Liver (tissue), 8 donors: ENCODE measurements at regions not wholly inside any gene's neighbourhood (a gene's known extent, or its start where the extent isn't known, plus 50 kb on each side); places are given as distances from the start of the nearest gene placed in this dataset.

Experiments
- DNase-seq: peaks from one replicate; pipeline ENCODE4 v3.0.0-alpha.2; 2017; ENCODE audit warnings: low spot score
- H3K27ac ChIP-seq, 2 donors: one replicate each; pipeline ENCODE4 v1.7.0; 2013; ENCODE audit warnings: inconsistent platforms in 2 of 2, low read length in 2 of 2, control low read depth in 1 of 2, low read depth in 1 of 2, mild to moderate bottlenecking in 1 of 2
- H3K27me3 ChIP-seq, 4 donors: one replicate each; pipeline versions ENCODE4 v1.6.1 to v1.7.0; 2013; ENCODE audit warnings: low read length in 3 of 4, inconsistent platforms in 1 of 4, mild to moderate bottlenecking in 1 of 4, moderate library complexity in 1 of 4; ENCODE audit not compliant: control insufficient read depth in 4 of 4, insufficient read depth in 4 of 4
- H3K36me3 ChIP-seq, 4 donors: one replicate each; pipeline versions ENCODE4 v1.6.1 to v1.7.0; 2013; ENCODE audit warnings: low read length in 3 of 4, mild to moderate bottlenecking in 3 of 4, low read depth in 1 of 4, moderate library complexity in 1 of 4; ENCODE audit not compliant: control insufficient read depth in 4 of 4, insufficient read depth in 3 of 4
- H3K4me1 ChIP-seq, 4 donors: one replicate each; pipeline versions ENCODE4 v1.6.1 to v1.7.0; 2013; ENCODE audit warnings: low read length in 3 of 4, mild to moderate bottlenecking in 3 of 4, moderate library complexity in 1 of 4; ENCODE audit not compliant: control insufficient read depth in 4 of 4, insufficient read depth in 4 of 4
- H3K4me3 ChIP-seq, 3 donors: one replicate each; pipeline versions ENCODE4 v1.6.1 to v1.7.0; 2013; ENCODE audit warnings: low read length in 3 of 3, control low read depth in 1 of 3, low read depth in 1 of 3, mild to moderate bottlenecking in 1 of 3
- H3K9ac ChIP-seq, 2 donors: one replicate each; pipeline ENCODE4 v1.7.0; 2013; ENCODE audit warnings: low read length in 2 of 2, mild to moderate bottlenecking in 2 of 2, moderate library complexity in 2 of 2, control low read depth in 1 of 2, low read depth in 1 of 2
- H3K9me3 ChIP-seq, 4 donors: one replicate each; pipeline versions ENCODE4 v1.6.1 to v1.7.0; 2013; ENCODE audit warnings: low read length in 3 of 4; ENCODE audit not compliant: control insufficient read depth in 4 of 4
- ATF3 ChIP-seq: IDR thresholded peaks from 2 replicates; pipeline ENCODE4 v1.6.1; 2016; ENCODE audit warnings: antibody characterized with exemption
- CTCF ChIP-seq: fragments of 150-350 bp; IDR thresholded peaks from 2 replicates; pipeline ENCODE4 v1.5.1; 2017; ENCODE audit warnings: improper control_type of control experiment, low read depth, low read length; ENCODE audit not compliant: missing input control
- EGR1 ChIP-seq, 2 donors: IDR thresholded peaks; 2 replicates each; pipeline ENCODE4 v1.6.1; 2016 to 2018; ENCODE audit warnings: antibody characterized with exemption in 2 of 2, low read depth in 2 of 2
- FOXA1 ChIP-seq: IDR thresholded peaks from 2 replicates; pipeline ENCODE4 v1.6.1; 2016; ENCODE audit warnings: antibody characterized with exemption
- FOXA2 ChIP-seq: IDR thresholded peaks from 2 replicates; pipeline ENCODE4 v1.6.1; 2016; ENCODE audit warnings: antibody characterized with exemption
- GABPA ChIP-seq, 2 donors: IDR thresholded peaks in 1 of 2; conservative IDR thresholded peaks in 1 of 2; 2 replicates each; pipeline ENCODE4 v1.6.1; 2016; ENCODE audit warnings: antibody characterized with exemption in 2 of 2, mild to moderate bottlenecking in 1 of 2, moderate library complexity in 1 of 2
- HNF4A ChIP-seq, 2 donors: conservative IDR thresholded peaks; 2 replicates each; pipeline ENCODE4 v1.6.1; 2016; ENCODE audit warnings: antibody characterized with exemption in 2 of 2, mild to moderate bottlenecking in 2 of 2
- HNF4G ChIP-seq: IDR thresholded peaks from 2 replicates; pipeline ENCODE4 v1.6.1; 2016; ENCODE audit warnings: antibody characterized with exemption
- NR2F2 ChIP-seq: IDR thresholded peaks from 2 replicates; pipeline ENCODE4 v1.6.1; 2016; ENCODE audit warnings: antibody characterized with exemption
- RAD21 ChIP-seq, 2 donors: IDR thresholded peaks; 2 replicates each; pipeline ENCODE4 v1.6.1; 2016; ENCODE audit warnings: antibody characterized with exemption in 2 of 2, mild to moderate bottlenecking in 2 of 2
- REST ChIP-seq: IDR thresholded peaks from 2 replicates; pipeline ENCODE4 v1.6.1; 2016; ENCODE audit warnings: antibody characterized with exemption, mild to moderate bottlenecking
- RXRA ChIP-seq, 2 donors: IDR thresholded peaks; 2 replicates each; pipeline ENCODE4 v1.6.1; 2017 to 2018; ENCODE audit warnings: antibody characterized with exemption in 2 of 2, mild to moderate bottlenecking in 1 of 2
- SP1 ChIP-seq: IDR thresholded peaks from 2 replicates; pipeline ENCODE4 v1.6.1; 2018; ENCODE audit warnings: antibody characterized with exemption, mild to moderate bottlenecking
- TAF1 ChIP-seq: conservative IDR thresholded peaks from 2 replicates; pipeline ENCODE4 v1.6.1; 2016; ENCODE audit warnings: antibody characterized with exemption, mild to moderate bottlenecking
- YY1 ChIP-seq: IDR thresholded peaks from 2 replicates; pipeline ENCODE4 v1.6.1; 2016; ENCODE audit warnings: antibody characterized with exemption, mild to moderate bottlenecking
- ZBTB33 ChIP-seq: IDR thresholded peaks from 2 replicates; pipeline ENCODE4 v1.6.1; 2016; ENCODE audit warnings: antibody characterized with exemption
- WGBS: extraction: QIAGEN DNeasy Blood & Tissue Kit; methylation state at CpG from one replicate; pipeline ENCODE4 v1.1.7; 2013; 5-methylcytosine and 5-hydroxymethylcytosine counted together
- TF ChIP-seq, protein P1 (sequence below): IDR thresholded peaks from 2 replicates; pipeline ENCODE4 v1.6.1; 2016; ENCODE audit warnings: antibody characterized with exemption
- donor health status: healthy.
- donor health status: healthy.
- donor health status: healthy.
- donor health status: healthy.
- donor health status: healthy.

GRCh38 chr15:94131875-94132274, 99.5 kb upstream of the MCTP2 start:
- Histone ChIP-seq H3K9me3 (no peaks in the 10 kb centered on the region), H3K9ac (no peak overlapping the region), H3K27me3 (peaks cover 0 to 6% (median 4%) of the 10 kb centered on the region in 4 donors), H3K27ac (no peak overlapping the region), H3K36me3 (no peaks in the 10 kb centered on the region), H3K4me3 (no peak overlapping the region), H3K4me1 (no peaks in the 10 kb centered on the region)
- TF ChIP-seq, protein P1, sequence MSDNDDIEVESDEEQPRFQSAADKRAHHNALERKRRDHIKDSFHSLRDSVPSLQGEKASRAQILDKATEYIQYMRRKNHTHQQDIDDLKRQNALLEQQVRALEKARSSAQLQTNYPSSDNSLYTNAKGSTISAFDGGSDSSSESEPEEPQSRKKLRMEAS = no peak
- TF ChIP-seq REST = no peak
- TF ChIP-seq ZBTB33 = no peak
- TF ChIP-seq ATF3 = no peak
- TF ChIP-seq RAD21 (IDR thresholded peaks at IDR 0.05) = no peak
- no peak for TF ChIP-seq YY1
- no peak for TF ChIP-seq GABPA (IDR thresholded peaks at IDR 0.05 in 1 of 2, conservative IDR thresholded peaks at IDR 0.05 in 1 of 2)
- no peak for TF ChIP-seq RXRA (IDR thresholded peaks at IDR 0.05)
- TF ChIP-seq NR2F2 = no peak
- TF ChIP-seq TAF1 = no peak
- no peak for TF ChIP-seq FOXA2
- TF ChIP-seq HNF4G = no peak
- no peak for TF ChIP-seq HNF4A (conservative IDR thresholded peaks at IDR 0.05)
- TF ChIP-seq CTCF = no peak
- TF ChIP-seq SP1 = no peak
- TF ChIP-seq FOXA1 = no peak
- no peak for TF ChIP-seq EGR1 (IDR thresholded peaks at IDR 0.05; ENCODE audit: low read depth in 2 of 2)
- no peak for DNase-seq

DNA sequence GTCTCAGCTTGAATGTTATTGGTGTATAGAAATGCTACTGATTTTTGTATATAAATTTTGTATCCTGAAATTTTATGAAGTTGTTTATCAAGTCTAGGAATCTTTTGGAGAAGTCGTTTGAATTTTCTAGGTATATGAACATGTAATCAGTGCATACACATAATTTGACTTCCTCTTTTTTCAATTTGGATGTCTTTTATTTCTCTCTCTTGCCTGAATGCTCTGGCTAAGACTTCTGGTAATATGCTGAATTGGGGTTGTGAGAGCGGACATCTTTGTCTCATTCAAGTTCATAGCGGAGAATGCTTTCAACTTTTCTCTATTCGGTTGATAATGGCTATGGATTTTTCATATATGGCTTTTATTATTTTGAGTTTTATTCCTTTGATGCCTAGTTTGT, 100.9 kb upstream of the MCTP2 start:
- peaks cover 0 to 6% (median 4%) of the 10 kb centered on the region in 4 donors for H3K27me3 ChIP-seq
- DNase-seq = no peak
- no peak overlapping the region for H3K4me3 ChIP-seq
- H3K9me3 ChIP-seq = no peaks in the 10 kb centered on the region
- H3K27ac ChIP-seq = no peak overlapping the region
- 70% methylated on average over 4 of the region's 4 CpGs for WGBS
- H3K9ac ChIP-seq = no peak overlapping the region
- TF ChIP-seq FOXA2 (no peak), SP1 (no peak), NR2F2 (no peak), RXRA (IDR thresholded peaks at IDR 0.05) (no peak), GABPA (IDR thresholded peaks at IDR 0.05 in 1 of 2, conservative IDR thresholded peaks at IDR 0.05 in 1 of 2) (no peak), HNF4G (no peak), ZBTB33 (no peak), REST (no peak)
- TF ChIP-seq, protein P1 = no peak
- H3K36me3 ChIP-seq = no peaks in the 10 kb centered on the region
- no peaks in the 10 kb centered on the region for H3K4me1 ChIP-seq
